Stimulated activated CD4-positive, alpha-beta T cell treated with anti-CD3 and anti-CD28 coated beads, Interleukin-15, amount 100 ng/mL, for 48 hours (primary cell): ENCODE measurements at regions not wholly inside any gene's neighbourhood (a gene's known extent, or its start where the extent isn't known, plus 50 kb on each side); places are given as distances from the start of the nearest gene placed in this dataset.

Source experiments
- DNase-seq, 2 donors: peaks; one replicate each; pipeline ENCODE4 v3.0.0-alpha.2; 2020; ENCODE audit warnings: low read depth in 2 of 2

GRCh38 chr7:15753887-15754579, 67.5 kb upstream of the MEOX2 start:
- no peak for DNase-seq

GRCh38 chr7:15752377-15752776, 65.9 kb upstream of the MEOX2 start:
- DNase-seq: no peak

GRCh38 chr7:15751191-15751701, 64.8 kb upstream of the MEOX2 start:
- no peak for DNase-seq

GRCh38 chr7:15750727-15751126, 64.2 kb upstream of the MEOX2 start:
- DNase-seq: no peak

GRCh38 chr7:15749631-15750030, 63.1 kb upstream of the MEOX2 start:
- no peak for DNase-seq

- DNase-seq: no peak
Measured at GRCh38 chr7:15747712-15748111, 61.2 kb upstream of the MEOX2 start.

- no peak for DNase-seq
Measured at GRCh38 chr7:15747301-15747700, 60.8 kb upstream of the MEOX2 start.

- DNase-seq: no peak
Measured at GRCh38 chr7:15743926-15744480, 57.5 kb upstream of the MEOX2 start.

- no peak for DNase-seq
Measured at GRCh38 chr7:15737601-15738000, 51.1 kb upstream of the MEOX2 start.
